Fibroblast of gingiva (primary cell): ENCODE measurements at regions not wholly inside any gene's neighbourhood (a gene's known extent, or its start where the extent isn't known, plus 50 kb on each side); places are given as distances from the start of the nearest gene placed in this dataset.

Experiments used
- DNase-seq: peaks from one replicate; pipeline ENCODE4 v3.0.0-alpha.2; 2011; ENCODE audit warnings: low read depth

- no peak for DNase-seq
Measured at GRCh38 chr3:116929505-116930222, 220.1 kb downstream of the TUSC7 start.

GRCh38 chr3:116930786-116931185 lies 221.2 kb downstream of the TUSC7 start:
- DNase-seq = no peak

- DNase-seq = no peak
Measured at GRCh38 chr3:116939091-116939490, 229.5 kb downstream of the TUSC7 start.

- no peak for DNase-seq
Measured at GRCh38 chr3:116939550-116939949, 230.0 kb downstream of the TUSC7 start.

- no peak for DNase-seq
Measured at GRCh38 chr3:116940719-116941118, 231.1 kb downstream of the TUSC7 start.

GRCh38 chr3:116946376-116946775 lies 236.8 kb downstream of the TUSC7 start:
- no peak for DNase-seq

GRCh38 chr3:116947148-116947547 lies 237.6 kb downstream of the TUSC7 start:
- no peak for DNase-seq

GRCh38 chr3:116947809-116948208 lies 238.2 kb downstream of the TUSC7 start:
- no peak for DNase-seq

- DNase-seq = no peak
Measured at GRCh38 chr3:116950301-116951055, 240.9 kb downstream of the TUSC7 start.

GRCh38 chr3:116951610-116952009 lies 242.0 kb downstream of the TUSC7 start:
- peak; percentile 44 for DNase-seq

GRCh38 chr3:116958291-116958690 lies 248.7 kb downstream of the TUSC7 start:
- DNase-seq = no peak

GRCh38 chr3:116961106-116961505 lies 251.5 kb downstream of the TUSC7 start:
- DNase-seq = no peak

- no peak for DNase-seq
Measured at GRCh38 chr3:116963802-116964201, 254.2 kb downstream of the TUSC7 start.

GRCh38 chr3:116966649-116967048 lies 257.1 kb downstream of the TUSC7 start:
- no peak for DNase-seq

GRCh38 chr3:116969135-116969534 lies 259.6 kb downstream of the TUSC7 start:
- no peak for DNase-seq

GRCh38 chr3:116969646-116970045 lies 260.1 kb downstream of the TUSC7 start:
- no peak for DNase-seq

GRCh38 chr3:116971531-116971930 lies 262.0 kb downstream of the TUSC7 start:
- no peak for DNase-seq

GRCh38 chr3:116974702-116975101 lies 265.1 kb downstream of the TUSC7 start:
- no peak for DNase-seq

- no peak for DNase-seq
Measured at GRCh38 chr3:116977441-116977840, 267.9 kb downstream of the TUSC7 start.

- DNase-seq = no peak
Measured at GRCh38 chr3:116980099-116980498, 270.5 kb downstream of the TUSC7 start.

GRCh38 chr3:116981089-116981488 lies 271.5 kb downstream of the TUSC7 start:
- no peak for DNase-seq

- no peak for DNase-seq
Measured at GRCh38 chr3:116984301-116984700, 274.7 kb downstream of the TUSC7 start.

GRCh38 chr3:116994351-116994879 lies 284.8 kb downstream of the TUSC7 start:
- DNase-seq = no peak
